ENCODE measurements at regions not wholly inside any gene's neighbourhood (a gene's known extent, or its start where the extent isn't known, plus 50 kb on each side); places are given as distances from the start of the nearest gene placed in this dataset.

DNA sequence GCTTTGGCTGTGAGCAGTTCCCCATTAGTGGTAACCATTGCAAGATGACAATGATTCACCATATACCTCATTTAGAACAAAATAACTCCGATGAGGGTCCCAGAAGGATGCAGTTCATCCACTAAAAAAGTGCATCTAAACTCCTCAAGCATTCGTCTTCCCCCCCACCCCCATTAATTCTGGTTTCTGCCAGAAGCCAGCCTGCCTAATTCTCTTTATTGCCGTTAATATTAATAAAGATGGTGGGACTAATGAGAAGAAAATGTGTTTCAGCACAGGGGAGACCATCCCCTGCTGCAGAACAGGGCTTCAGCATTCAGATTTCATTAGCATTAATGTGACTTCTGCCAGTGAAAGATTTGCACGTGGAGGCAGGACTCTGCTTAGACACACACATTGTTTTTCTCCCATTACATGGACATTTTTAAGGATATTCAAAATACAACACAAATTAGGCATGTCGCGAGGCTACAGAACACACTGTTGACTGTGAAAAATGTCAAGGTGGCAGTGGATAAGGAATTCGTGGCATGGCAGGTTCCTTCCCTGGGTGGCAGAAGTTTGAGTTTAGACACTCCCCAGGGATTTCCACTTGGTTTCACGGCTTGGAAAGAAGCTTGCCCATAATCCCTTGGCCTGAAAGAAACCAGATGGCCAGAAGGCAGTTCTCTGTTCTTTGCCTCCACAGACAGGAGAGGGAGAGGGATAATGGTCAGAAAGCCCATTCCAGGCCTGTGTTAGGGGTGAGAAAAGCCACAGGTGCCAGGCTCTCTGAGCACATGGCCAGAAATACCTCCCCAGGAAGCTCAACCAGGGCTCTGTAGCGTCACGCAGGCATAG, 236.5 kb downstream of the FOXO1 start:
- DNase-seq (ENCODE audit: extremely low spot score, unreplicated experiment) = no peak
- H3K4me3 Mint-ChIP-seq (ENCODE audit: unreplicated experiment) = no peak overlapping the region
- H3K36me3 Mint-ChIP-seq (ENCODE audit: unreplicated experiment) = no peaks in the 10 kb centered on the region
- no peaks in the 10 kb centered on the region for H3K9me3 Mint-ChIP-seq (ENCODE audit: unreplicated experiment)
- H3K27ac Mint-ChIP-seq (ENCODE audit: unreplicated experiment) = no peak overlapping the region
- peaks cover 6% of the 10 kb centered on the region for H3K4me1 Mint-ChIP-seq (ENCODE audit: unreplicated experiment)
- no peaks in the 10 kb centered on the region for H3K27me3 Mint-ChIP-seq (ENCODE audit: unreplicated experiment)
- TF ChIP-seq, protein P1, sequence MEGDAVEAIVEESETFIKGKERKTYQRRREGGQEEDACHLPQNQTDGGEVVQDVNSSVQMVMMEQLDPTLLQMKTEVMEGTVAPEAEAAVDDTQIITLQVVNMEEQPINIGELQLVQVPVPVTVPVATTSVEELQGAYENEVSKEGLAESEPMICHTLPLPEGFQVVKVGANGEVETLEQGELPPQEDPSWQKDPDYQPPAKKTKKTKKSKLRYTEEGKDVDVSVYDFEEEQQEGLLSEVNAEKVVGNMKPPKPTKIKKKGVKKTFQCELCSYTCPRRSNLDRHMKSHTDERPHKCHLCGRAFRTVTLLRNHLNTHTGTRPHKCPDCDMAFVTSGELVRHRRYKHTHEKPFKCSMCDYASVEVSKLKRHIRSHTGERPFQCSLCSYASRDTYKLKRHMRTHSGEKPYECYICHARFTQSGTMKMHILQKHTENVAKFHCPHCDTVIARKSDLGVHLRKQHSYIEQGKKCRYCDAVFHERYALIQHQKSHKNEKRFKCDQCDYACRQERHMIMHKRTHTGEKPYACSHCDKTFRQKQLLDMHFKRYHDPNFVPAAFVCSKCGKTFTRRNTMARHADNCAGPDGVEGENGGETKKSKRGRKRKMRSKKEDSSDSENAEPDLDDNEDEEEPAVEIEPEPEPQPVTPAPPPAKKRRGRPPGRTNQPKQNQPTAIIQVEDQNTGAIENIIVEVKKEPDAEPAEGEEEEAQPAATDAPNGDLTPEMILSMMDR (IDR thresholded peaks at IDR 0.05) = no peak

DNA sequence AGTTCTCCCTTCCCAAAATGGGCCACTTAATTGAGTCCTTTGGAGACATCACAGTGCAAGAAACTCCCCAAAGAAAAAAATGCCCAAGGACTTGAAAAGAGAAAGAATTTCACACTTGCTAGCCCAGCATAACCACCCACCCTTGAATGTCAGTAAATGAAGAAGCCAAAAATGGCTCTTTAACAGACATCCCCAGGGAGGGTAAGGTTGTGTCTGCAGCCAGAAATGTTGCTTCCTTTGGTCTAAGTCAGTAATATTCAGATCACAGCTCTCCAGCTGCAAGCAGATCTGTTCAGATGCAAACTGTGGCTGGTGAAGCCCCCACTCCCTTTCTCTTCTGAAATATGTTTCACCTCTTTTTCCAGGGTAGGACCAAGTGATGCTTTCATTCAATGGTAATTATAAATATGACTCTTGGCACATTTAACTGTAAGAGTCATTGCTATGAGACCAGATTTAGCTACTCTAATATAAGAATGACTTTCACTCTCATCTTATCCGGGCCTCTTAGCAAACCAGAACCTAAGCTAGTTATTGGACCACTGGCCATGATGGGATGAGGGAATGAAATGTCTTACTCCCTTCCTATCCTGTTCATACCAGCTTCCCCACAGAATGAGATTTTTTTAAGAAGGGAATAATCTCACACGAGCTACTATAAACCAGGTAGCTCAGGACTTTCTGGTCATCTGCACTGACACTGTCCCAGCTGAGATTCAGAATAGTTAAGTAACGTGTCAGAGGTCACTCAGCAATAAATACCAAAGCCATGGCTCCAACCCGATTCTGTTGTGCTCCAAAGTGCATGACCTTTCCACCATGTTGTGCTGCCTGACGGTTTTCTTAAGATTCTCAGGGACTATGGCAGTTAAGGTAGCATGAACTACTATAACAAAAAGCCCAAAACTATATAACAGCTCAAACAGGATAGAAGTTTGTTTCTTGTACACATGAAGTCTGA, 234.1 kb downstream of the FOXO1 start:
- H3K9me3 Mint-ChIP-seq (ENCODE audit: unreplicated experiment) = no peaks in the 10 kb centered on the region
- TF ChIP-seq, protein P1 (IDR thresholded peaks at IDR 0.05) = no peak
- H3K4me1 Mint-ChIP-seq (ENCODE audit: unreplicated experiment) = peaks cover 6% of the 10 kb centered on the region

DNA sequence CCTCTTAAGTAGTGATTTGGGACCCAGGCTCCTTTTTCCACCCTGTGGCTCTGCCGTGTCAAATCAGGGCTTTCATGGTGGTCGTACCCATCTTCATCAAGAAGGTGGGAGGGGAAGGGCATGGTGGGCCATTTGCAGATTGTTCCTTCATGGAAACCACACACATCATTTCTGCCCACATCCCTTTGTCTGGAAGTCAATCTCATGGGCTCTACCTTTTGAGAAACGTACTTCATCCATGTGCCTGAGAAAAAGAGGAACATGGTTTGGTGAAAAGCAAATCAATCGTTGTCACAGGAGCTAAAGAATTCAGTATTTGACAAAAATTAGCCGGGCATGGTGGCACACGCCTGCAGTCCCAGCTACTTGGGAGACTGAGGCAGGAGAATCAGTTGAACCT, 233.4 kb downstream of the FOXO1 start:
- Mint-ChIP-seq H3K4me1 (ENCODE audit: unreplicated experiment) (peaks cover 6% of the 10 kb centered on the region), H3K4me3 (ENCODE audit: unreplicated experiment) (no peak overlapping the region), H3K36me3 (ENCODE audit: unreplicated experiment) (no peaks in the 10 kb centered on the region), H3K9me3 (ENCODE audit: unreplicated experiment) (no peaks in the 10 kb centered on the region), H3K27me3 (ENCODE audit: unreplicated experiment) (no peaks in the 10 kb centered on the region), H3K27ac (ENCODE audit: unreplicated experiment) (no peak overlapping the region)
- DNase-seq (ENCODE audit: extremely low spot score, unreplicated experiment) = no peak
- TF ChIP-seq, protein P1 (IDR thresholded peaks at IDR 0.05) = no peak

More for the DNA sequence above, 234.1 kb downstream of the FOXO1 start:
- Mint-ChIP-seq H3K36me3 (ENCODE audit: unreplicated experiment) (no peaks in the 10 kb centered on the region), H3K27ac (ENCODE audit: unreplicated experiment) (no peak overlapping the region), H3K27me3 (ENCODE audit: unreplicated experiment) (no peaks in the 10 kb centered on the region), H3K4me3 (ENCODE audit: unreplicated experiment) (no peak overlapping the region)
- no peak for DNase-seq (ENCODE audit: extremely low spot score, unreplicated experiment)

DNA sequence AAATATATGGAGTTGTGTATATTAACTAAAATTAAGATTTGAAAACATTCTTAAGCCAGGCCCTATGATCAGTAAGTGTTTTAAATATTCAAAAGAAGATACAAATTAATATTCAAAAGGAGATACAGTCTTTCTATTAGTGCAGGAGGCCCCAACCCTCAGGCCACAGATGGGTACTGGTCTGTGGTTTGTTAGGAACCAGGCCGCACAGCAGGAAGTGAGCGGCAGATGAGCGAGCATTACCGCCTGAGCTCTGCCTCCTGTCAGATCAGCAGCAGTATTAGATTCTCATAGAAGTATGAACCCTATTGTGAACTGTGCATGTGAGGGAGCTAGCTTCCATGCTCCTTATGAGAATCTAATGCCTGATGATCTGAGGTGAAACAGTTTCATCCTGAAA, 232.9 kb downstream of the FOXO1 start:
- DNase-seq (ENCODE audit: extremely low spot score, unreplicated experiment) = no peak
- TF ChIP-seq, protein P1 (IDR thresholded peaks at IDR 0.05) = no peak
- H3K9me3 Mint-ChIP-seq (ENCODE audit: unreplicated experiment) = no peaks in the 10 kb centered on the region
- H3K36me3 Mint-ChIP-seq (ENCODE audit: unreplicated experiment) = no peaks in the 10 kb centered on the region
- H3K4me3 Mint-ChIP-seq (ENCODE audit: unreplicated experiment) = no peak overlapping the region
- H3K27ac Mint-ChIP-seq (ENCODE audit: unreplicated experiment) = no peak overlapping the region
- H3K27me3 Mint-ChIP-seq (ENCODE audit: unreplicated experiment) = no peaks in the 10 kb centered on the region
- H3K4me1 Mint-ChIP-seq (ENCODE audit: unreplicated experiment) = peaks cover 10% of the 10 kb centered on the region
